ENCODE measurements at regions not wholly inside any gene's neighbourhood (a gene's known extent, or its start where the extent isn't known, plus 50 kb on each side); places are given as distances from the start of the nearest gene placed in this dataset.

DNA sequence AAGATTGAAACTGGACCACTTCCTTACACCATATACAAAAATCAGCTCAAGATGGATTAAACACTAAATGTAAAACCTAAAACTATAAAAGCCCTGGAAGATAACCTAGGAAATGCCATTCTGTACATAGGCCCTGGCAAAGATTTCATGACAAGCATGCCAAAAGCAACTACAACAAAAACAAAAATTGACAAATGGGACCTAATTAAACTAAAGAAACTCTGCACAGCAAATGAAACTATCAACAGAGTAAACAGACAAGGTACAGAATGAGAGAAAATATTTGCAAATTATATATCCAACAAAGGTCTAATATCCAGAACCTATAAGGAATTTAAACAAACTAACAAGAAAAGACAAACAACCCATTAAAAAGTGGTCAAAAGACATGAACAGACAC is 173.1 kb upstream of the CCDC54 start:
- H3K9me3 Mint-ChIP-seq (ENCODE audit: unreplicated experiment), result no peaks in the 10 kb centered on the region
- no peak overlapping the region for H3K4me3 Mint-ChIP-seq (ENCODE audit: unreplicated experiment)
- DNase-seq, result no peak
- H3K27me3 Mint-ChIP-seq (ENCODE audit: unreplicated experiment), result no peaks in the 10 kb centered on the region
- no peak overlapping the region for H3K27ac Mint-ChIP-seq (ENCODE audit: unreplicated experiment)
- TF ChIP-seq, protein P1, sequence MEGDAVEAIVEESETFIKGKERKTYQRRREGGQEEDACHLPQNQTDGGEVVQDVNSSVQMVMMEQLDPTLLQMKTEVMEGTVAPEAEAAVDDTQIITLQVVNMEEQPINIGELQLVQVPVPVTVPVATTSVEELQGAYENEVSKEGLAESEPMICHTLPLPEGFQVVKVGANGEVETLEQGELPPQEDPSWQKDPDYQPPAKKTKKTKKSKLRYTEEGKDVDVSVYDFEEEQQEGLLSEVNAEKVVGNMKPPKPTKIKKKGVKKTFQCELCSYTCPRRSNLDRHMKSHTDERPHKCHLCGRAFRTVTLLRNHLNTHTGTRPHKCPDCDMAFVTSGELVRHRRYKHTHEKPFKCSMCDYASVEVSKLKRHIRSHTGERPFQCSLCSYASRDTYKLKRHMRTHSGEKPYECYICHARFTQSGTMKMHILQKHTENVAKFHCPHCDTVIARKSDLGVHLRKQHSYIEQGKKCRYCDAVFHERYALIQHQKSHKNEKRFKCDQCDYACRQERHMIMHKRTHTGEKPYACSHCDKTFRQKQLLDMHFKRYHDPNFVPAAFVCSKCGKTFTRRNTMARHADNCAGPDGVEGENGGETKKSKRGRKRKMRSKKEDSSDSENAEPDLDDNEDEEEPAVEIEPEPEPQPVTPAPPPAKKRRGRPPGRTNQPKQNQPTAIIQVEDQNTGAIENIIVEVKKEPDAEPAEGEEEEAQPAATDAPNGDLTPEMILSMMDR (IDR thresholded peaks at IDR 0.05; ENCODE audit: partially characterized antibody, unreplicated experiment), result no peak
- H3K4me1 Mint-ChIP-seq (ENCODE audit: low read depth, unreplicated experiment), result peaks cover 20% of the 10 kb centered on the region
- H3K36me3 Mint-ChIP-seq (ENCODE audit: unreplicated experiment), result no peaks in the 10 kb centered on the region

DNA sequence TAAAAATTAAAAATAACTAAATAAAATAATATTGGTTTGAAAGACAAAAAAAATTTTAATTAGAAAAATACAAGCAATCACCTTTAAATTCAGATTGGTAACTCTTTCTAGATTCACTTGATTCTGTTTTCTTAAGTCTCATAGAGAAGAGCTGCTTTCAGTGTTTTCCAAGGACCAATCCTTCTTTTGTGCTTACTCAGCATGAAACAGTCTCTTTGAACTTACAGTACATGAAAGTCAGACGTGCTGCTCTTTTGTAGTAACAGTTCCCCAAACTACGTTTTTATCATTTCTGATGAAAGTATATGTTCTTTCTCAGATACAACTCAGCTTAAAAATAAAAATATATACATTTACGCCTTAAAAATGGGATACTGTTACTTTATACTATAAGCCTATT is 171.9 kb upstream of the CCDC54 start:
- Mint-ChIP-seq H3K4me1 (ENCODE audit: low read depth, unreplicated experiment) (peaks cover 25% of the 10 kb centered on the region), H3K27ac (ENCODE audit: unreplicated experiment) (no peak overlapping the region), H3K36me3 (ENCODE audit: unreplicated experiment) (no peaks in the 10 kb centered on the region), H3K9me3 (ENCODE audit: unreplicated experiment) (no peaks in the 10 kb centered on the region), H3K27me3 (ENCODE audit: unreplicated experiment) (no peaks in the 10 kb centered on the region), H3K4me3 (ENCODE audit: unreplicated experiment) (no peak overlapping the region)
- TF ChIP-seq, protein P1 (IDR thresholded peaks at IDR 0.05; ENCODE audit: partially characterized antibody, unreplicated experiment), result no peak
- no peak for DNase-seq

DNA sequence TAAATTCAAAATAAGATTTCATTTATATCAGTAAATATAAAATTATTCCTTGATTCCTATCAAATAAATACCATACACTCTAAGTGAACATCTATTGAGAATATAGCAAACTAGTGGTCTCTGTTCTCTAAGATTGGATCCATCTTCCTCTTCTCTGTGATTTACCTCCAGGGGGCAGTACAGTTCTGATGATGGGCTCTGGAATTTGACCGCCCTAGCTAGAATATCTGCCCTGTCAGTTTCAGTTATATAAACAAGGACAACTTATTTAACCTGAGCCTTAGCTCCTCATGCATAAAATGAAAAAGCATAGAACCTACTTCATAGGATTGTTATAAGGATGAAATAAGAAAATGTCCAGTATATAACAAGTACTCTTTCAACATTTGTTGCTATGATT is 171.1 kb upstream of the CCDC54 start:
- Mint-ChIP-seq H3K36me3 (ENCODE audit: unreplicated experiment) (no peaks in the 10 kb centered on the region), H3K9me3 (ENCODE audit: unreplicated experiment) (no peaks in the 10 kb centered on the region), H3K27ac (ENCODE audit: unreplicated experiment) (no peak overlapping the region), H3K4me3 (ENCODE audit: unreplicated experiment) (no peak overlapping the region), H3K4me1 (ENCODE audit: low read depth, unreplicated experiment) (peaks cover 25% of the 10 kb centered on the region), H3K27me3 (ENCODE audit: unreplicated experiment) (no peaks in the 10 kb centered on the region)
- no peak for DNase-seq
- TF ChIP-seq, protein P1 (IDR thresholded peaks at IDR 0.05; ENCODE audit: partially characterized antibody, unreplicated experiment), result peak; percentile 75

DNA sequence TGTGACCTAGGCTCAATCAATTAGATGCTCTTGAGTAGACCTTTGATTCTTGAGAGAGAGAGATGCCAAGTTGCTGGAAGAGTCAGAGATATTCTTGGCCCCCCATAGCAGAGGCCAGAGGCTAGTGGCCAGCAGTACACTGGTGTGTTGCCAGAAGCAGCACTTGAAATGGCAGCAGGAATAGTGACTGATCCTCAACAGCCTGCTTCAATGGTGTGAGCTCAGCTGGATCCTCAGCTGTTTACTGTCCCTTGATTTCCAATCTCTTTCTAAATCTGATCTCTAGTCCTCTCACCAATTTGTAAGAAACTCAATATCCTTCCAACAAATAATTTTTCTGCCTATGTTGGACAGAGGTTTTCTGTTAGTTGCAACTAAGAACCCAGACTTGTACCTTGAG is 170.3 kb upstream of the CCDC54 start:
- Mint-ChIP-seq H3K27ac (ENCODE audit: unreplicated experiment) (no peak overlapping the region), H3K9me3 (ENCODE audit: unreplicated experiment) (no peaks in the 10 kb centered on the region), H3K4me3 (ENCODE audit: unreplicated experiment) (no peak overlapping the region), H3K4me1 (ENCODE audit: low read depth, unreplicated experiment) (peaks cover 25% of the 10 kb centered on the region), H3K27me3 (ENCODE audit: unreplicated experiment) (no peaks in the 10 kb centered on the region), H3K36me3 (ENCODE audit: unreplicated experiment) (no peaks in the 10 kb centered on the region)
- TF ChIP-seq, protein P1 (IDR thresholded peaks at IDR 0.05; ENCODE audit: partially characterized antibody, unreplicated experiment), result no peak
- DNase-seq, result no peak

DNA sequence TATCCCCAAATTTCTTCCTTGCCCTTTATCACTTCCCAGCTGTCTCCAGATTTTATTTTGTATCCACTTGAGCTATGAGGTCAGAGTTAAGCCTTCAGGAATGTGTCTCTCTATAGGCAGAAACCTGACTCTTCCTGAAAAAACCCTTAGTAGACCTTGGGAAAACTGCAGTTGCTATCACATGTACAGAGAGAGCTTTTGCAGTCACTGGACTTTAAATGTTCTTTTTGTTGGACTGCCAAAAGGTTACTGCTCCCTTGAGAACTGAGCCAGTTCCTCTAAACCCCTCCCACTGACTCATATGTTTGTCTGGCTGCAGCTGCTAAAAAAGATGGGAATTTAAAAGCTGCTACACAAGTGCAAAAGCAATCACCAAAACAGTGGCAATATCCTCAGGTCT is 169.1 kb upstream of the CCDC54 start:
- Mint-ChIP-seq H3K36me3 (ENCODE audit: unreplicated experiment) (no peaks in the 10 kb centered on the region), H3K4me1 (ENCODE audit: low read depth, unreplicated experiment) (peaks cover 25% of the 10 kb centered on the region), H3K9me3 (ENCODE audit: unreplicated experiment) (no peaks in the 10 kb centered on the region), H3K4me3 (ENCODE audit: unreplicated experiment) (peak overlapping the region; percentile 17), H3K27ac (ENCODE audit: unreplicated experiment) (peak overlapping the region; percentile 91), H3K27me3 (ENCODE audit: unreplicated experiment) (no peaks in the 10 kb centered on the region)
- DNase-seq, result no peak
- TF ChIP-seq, protein P1 (IDR thresholded peaks at IDR 0.05; ENCODE audit: partially characterized antibody, unreplicated experiment), result no peak

All from glutamatergic neuron (in vitro differentiated cells).